ENCODE measurements at regions not wholly inside any gene's neighbourhood (a gene's known extent, or its start where the extent isn't known, plus 50 kb on each side); places are given as distances from the start of the nearest gene placed in this dataset.

DNA sequence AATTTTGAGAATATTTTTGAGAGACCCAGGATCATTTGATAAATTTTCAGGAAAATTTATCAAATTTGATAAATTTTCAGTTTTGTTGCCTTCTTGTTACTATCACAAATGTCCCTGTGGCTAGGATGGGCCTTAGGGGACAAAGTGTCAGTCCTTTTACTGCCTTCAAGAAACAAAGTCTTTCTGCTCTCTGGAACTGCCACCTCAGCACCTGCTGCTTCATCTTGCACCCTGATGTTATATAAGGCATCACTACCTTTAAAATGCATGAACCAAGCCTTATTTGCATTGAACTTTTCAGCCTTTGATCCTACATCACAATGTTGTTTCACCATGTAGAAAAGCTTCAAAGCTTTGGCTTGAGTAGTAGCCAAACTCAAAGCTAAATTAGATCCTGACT is 123.0 kb upstream of the CNTLN start:
- Histone ChIP-seq H3K4me1 (no peaks in the 10 kb centered on the region), H3K27me3 (no peaks in the 10 kb centered on the region), H3K27ac (no peak overlapping the region), H3K36me3 (no peaks in the 10 kb centered on the region), H3K4me3 (no peak overlapping the region), H3K9me3 (no peaks in the 10 kb centered on the region)
- intact Hi-C loops (cut with DNase I; ENCODE audit: low total_unique reads): no loop called here
- no peak for DNase-seq (ENCODE audit: low spot score in 2 of 2)
- TF ChIP-seq, protein P1, sequence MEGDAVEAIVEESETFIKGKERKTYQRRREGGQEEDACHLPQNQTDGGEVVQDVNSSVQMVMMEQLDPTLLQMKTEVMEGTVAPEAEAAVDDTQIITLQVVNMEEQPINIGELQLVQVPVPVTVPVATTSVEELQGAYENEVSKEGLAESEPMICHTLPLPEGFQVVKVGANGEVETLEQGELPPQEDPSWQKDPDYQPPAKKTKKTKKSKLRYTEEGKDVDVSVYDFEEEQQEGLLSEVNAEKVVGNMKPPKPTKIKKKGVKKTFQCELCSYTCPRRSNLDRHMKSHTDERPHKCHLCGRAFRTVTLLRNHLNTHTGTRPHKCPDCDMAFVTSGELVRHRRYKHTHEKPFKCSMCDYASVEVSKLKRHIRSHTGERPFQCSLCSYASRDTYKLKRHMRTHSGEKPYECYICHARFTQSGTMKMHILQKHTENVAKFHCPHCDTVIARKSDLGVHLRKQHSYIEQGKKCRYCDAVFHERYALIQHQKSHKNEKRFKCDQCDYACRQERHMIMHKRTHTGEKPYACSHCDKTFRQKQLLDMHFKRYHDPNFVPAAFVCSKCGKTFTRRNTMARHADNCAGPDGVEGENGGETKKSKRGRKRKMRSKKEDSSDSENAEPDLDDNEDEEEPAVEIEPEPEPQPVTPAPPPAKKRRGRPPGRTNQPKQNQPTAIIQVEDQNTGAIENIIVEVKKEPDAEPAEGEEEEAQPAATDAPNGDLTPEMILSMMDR (IDR thresholded peaks at IDR 0.05): no peak
- no peak for TF ChIP-seq POLR2AphosphoS5 (IDR thresholded peaks at IDR 0.05)
- TF ChIP-seq POLR2A (IDR thresholded peaks at IDR 0.05): no peak

DNA sequence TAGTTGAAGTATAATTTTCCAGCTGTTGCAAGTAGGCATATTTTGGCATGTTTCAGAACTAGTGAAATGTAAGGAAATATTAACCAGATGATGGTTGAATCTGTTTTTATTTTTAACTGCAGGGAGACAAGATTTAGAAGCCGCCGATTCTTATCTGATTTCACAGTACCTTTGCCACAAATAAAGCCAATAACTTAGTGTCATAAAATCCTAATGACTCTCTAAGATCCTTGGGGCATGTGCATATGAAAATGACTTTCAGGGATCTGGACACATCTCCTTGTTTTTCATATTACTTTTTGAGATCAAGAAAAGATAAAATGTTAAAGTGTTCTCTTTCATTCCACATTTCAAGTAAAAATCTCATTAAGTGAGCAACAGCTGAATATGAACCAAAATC is 125.8 kb upstream of the CNTLN start:
- TF ChIP-seq POLR2A (IDR thresholded peaks at IDR 0.05) (no peak), POLR2AphosphoS5 (IDR thresholded peaks at IDR 0.05) (no peak)
- TF ChIP-seq, protein P1 (IDR thresholded peaks at IDR 0.05): no peak
- H3K9me3 ChIP-seq: no peaks in the 10 kb centered on the region
- no peaks in the 10 kb centered on the region for H3K27me3 ChIP-seq
- H3K4me3 ChIP-seq: no peak overlapping the region
- intact Hi-C loops (cut with DNase I; ENCODE audit: low total_unique reads): no loop called here
- no peak overlapping the region for H3K27ac ChIP-seq
- H3K36me3 ChIP-seq: no peaks in the 10 kb centered on the region
- no peak for DNase-seq (ENCODE audit: low spot score in 2 of 2)
- H3K4me1 ChIP-seq: no peaks in the 10 kb centered on the region

DNA sequence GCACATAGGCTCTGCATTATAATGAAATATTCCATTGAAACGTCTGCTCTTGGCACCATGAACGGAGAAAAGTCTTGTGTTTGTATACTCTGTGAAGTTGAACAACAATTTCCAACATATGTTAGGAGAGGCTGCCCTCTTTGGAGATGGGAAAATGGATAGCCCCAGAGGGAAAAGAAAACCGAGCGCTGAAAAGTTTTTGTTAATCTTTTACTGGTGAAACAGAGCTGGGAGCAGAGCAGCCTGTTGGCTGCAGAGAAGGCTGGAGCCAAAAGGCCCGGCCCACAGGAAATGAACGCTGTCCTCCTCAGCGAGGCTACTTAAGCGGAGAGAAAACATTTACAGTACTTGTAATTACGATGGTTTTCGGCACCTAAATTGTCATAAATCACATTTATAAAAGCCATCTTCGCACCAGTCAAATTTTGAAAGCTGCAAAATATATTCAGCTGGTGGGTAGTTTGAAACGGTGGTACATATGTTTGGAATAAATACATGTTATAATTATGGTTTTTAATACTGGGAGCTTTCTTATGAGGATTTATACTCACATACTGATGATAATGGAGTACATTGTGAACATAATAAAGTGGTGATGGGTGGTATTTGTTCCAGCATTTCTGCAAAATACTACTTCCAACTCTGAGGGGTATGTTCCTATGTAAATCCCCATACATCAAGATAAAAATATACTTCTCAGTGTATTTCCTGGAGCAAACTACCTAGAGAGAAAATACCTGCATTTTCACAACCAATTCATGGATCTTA is 129.6 kb upstream of the CNTLN start:
- Histone ChIP-seq H3K9me3 (no peaks in the 10 kb centered on the region), H3K27ac (peak overlapping the region in 1 of 2 donors; percentile 4), H3K36me3 (no peaks in the 10 kb centered on the region), H3K27me3 (no peaks in the 10 kb centered on the region), H3K4me1 (no peaks in the 10 kb centered on the region), H3K4me3 (peak overlapping the region in 2 of 3 donors; percentile 2 to 43)
- no peak for DNase-seq (ENCODE audit: low spot score in 2 of 2)
- intact Hi-C loops (cut with DNase I; ENCODE audit: low total_unique reads): no loop called here
- TF ChIP-seq, protein P1 (IDR thresholded peaks at IDR 0.05): no peak
- TF ChIP-seq POLR2AphosphoS5 (IDR thresholded peaks at IDR 0.05) (no peak), POLR2A (IDR thresholded peaks at IDR 0.05) (no peak)

DNA sequence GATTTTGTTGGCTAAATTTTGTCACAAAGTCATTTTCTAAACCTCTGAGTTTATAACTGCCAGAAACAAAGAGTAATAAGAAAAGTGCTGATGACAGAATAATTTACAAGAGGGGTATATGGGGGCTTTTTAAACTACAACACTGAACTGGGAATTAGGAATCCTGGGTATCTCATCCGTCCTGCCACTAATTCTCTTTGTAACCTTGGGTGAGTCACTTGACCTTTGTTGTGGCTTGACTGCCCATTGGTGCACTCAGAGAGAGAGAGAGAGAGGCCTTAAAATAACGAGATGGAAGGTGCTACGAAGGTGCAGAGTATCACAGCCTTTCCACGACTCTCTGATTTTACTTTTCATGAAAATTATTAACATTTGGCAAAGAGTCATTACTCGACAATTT is 130.3 kb upstream of the CNTLN start:
- no peak for TF ChIP-seq POLR2A (IDR thresholded peaks at IDR 0.05)
- TF ChIP-seq, protein P1 (IDR thresholded peaks at IDR 0.05): no peak
- no peak for TF ChIP-seq POLR2AphosphoS5 (IDR thresholded peaks at IDR 0.05)
- intact Hi-C loops (cut with DNase I; ENCODE audit: low total_unique reads): no loop called here
- H3K27ac ChIP-seq: no peak overlapping the region

DNA sequence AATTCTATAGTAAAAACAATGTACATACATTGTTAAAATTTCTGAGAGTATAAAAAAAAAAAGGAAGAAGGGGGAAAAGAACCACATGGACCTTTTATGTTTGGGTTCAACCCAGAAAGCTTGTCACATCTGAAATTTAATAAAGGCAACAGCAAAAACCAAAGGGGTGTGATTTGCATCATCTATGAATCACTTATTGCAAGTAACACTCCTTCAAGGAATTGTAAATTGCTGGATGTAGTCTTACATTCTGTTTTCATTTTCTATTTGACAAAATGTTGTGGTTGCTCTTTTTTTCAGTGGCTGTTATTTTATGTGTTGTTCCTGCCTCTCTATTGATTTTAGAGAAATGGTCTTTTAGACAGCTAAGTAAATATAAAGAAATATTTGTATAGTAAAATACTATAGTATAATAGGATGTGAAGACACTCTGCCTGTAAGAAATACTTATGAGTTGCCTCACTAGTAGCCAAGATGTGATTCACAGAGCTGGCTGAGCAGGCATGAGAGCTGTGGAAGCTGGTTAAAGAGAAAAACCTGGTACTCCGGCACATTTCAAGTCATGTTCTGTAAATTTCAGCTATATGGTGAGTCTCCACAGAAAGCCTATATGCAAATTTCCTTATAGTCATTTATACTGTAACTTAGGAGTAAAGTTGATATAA is 131.1 kb upstream of the CNTLN start:
- no peak for TF ChIP-seq POLR2AphosphoS5 (IDR thresholded peaks at IDR 0.05)
- no peak for DNase-seq (ENCODE audit: low spot score in 2 of 2)
- intact Hi-C loops (cut with DNase I; ENCODE audit: low total_unique reads): no loop called here
- H3K36me3 ChIP-seq: no peaks in the 10 kb centered on the region
- no peaks in the 10 kb centered on the region for H3K4me1 ChIP-seq
- no peaks in the 10 kb centered on the region for H3K9me3 ChIP-seq
- no peak overlapping the region for H3K4me3 ChIP-seq
- H3K27me3 ChIP-seq: no peaks in the 10 kb centered on the region
- H3K27ac ChIP-seq: no peak overlapping the region

More for the DNA sequence above, 130.3 kb upstream of the CNTLN start:
- Histone ChIP-seq H3K27me3 (no peaks in the 10 kb centered on the region), H3K4me1 (no peaks in the 10 kb centered on the region), H3K36me3 (no peaks in the 10 kb centered on the region), H3K4me3 (no peak overlapping the region), H3K9me3 (no peaks in the 10 kb centered on the region)
- DNase-seq (ENCODE audit: low spot score in 2 of 2): no peak

Data from breast epithelium (tissue), 4 donors.